ENCODE measurements at regions not wholly inside any gene's neighbourhood (a gene's known extent, or its start where the extent isn't known, plus 50 kb on each side); places are given as distances from the start of the nearest gene placed in this dataset.

DNA sequence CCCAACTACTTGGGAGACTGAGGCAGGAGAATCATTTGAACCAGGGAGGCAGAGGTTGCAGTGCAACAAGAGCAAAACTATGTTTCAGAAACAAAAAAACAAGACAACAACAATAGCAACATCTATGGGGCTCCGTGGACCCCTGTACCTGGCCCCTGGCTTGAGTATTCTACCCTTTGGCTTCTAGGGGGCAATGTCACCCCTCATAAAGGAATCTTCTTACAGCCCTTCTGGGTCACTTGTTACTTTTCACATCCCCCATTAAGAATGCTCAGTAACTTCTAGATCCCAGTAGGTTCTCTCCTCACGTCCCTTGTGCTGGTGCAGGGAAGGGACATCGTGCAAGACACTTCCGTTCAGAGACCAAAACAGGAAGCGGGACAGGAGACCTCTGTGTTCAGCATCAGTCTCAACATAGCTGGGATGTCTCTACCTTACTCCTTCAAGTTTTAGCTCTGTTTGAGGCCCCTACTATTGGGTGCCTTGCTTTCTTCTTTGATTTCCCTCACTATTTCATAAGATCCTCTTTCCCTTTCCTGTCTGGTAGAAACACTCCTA lies 218.1 kb upstream of the ARGLU1 start:
- TF ChIP-seq, protein P1, sequence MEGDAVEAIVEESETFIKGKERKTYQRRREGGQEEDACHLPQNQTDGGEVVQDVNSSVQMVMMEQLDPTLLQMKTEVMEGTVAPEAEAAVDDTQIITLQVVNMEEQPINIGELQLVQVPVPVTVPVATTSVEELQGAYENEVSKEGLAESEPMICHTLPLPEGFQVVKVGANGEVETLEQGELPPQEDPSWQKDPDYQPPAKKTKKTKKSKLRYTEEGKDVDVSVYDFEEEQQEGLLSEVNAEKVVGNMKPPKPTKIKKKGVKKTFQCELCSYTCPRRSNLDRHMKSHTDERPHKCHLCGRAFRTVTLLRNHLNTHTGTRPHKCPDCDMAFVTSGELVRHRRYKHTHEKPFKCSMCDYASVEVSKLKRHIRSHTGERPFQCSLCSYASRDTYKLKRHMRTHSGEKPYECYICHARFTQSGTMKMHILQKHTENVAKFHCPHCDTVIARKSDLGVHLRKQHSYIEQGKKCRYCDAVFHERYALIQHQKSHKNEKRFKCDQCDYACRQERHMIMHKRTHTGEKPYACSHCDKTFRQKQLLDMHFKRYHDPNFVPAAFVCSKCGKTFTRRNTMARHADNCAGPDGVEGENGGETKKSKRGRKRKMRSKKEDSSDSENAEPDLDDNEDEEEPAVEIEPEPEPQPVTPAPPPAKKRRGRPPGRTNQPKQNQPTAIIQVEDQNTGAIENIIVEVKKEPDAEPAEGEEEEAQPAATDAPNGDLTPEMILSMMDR (conservative IDR thresholded peaks at IDR 0.05) = no peak

DNA sequence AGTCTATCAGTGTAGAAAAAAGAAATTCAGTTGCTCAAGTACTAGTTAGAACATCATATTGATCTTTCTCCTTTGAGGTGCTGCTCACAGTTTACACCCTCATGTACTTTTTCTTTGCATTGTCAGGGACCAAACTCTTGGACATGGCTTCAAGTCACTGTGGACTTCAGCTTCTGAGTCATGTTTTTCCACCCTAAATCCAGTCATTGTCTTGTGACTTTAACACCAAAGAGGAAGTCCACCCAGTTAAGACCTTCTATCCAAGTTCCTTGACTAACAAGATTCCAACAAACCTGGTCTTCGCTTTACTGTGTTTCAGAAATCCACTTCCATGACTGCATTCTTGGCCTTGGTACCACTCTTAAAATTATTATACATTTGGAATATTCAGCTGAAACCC lies 206.7 kb upstream of the ARGLU1 start:
- TF ChIP-seq, protein P1 (conservative IDR thresholded peaks at IDR 0.05) = no peak
- no peak overlapping the region for H3K27ac ChIP-seq

More for the DNA sequence above, 218.1 kb upstream of the ARGLU1 start:
- H3K27ac ChIP-seq = no peak overlapping the region

DNA sequence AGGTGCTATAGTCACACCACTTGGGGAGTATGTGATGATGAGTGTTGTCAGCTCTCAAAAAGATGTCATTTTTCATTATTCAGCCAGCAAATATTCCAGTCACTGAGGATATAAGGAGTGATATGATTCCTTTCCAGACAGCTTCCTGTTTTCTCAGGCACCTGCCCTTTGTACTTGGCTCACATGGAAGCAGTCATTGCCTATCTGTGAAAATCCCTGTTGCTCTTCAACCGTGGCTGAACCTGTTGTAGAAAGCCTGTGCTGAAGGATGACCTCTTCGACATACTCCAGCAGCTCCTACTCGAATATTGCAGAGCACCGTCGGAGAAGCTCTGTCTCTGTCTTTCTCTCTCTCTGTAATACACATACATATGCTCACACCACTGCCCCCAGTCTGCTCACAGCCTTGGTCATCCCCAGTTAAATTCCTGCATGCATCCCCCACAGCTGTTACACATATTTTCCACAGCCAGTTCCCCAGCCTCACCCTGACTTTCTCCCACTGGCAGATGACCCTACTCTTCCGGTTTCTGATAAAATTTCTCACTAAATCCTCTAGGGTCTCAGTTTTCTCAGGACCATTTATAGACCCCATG lies 204.2 kb upstream of the ARGLU1 start:
- TF ChIP-seq, protein P1 (conservative IDR thresholded peaks at IDR 0.05) = no peak
- no peak overlapping the region for H3K27ac ChIP-seq

DNA sequence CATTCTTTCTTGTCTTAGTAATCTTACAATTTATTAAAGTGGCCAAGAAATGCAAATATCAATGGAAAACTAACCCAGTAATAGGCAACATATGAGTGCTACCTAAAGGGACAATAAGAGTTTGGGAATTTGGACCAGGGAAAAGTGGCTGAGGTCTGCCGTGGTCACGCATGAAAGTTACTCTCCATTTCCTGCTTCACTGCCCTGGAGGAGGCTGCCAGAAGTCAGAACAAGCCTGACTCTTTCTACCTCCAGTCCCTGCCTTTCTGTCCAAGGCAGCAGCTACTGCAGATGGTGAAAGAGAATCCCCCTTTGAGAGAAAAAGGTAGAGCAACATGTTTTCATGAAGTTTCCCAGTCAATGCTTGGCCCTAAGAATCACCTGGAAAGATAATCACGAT lies 201.1 kb upstream of the ARGLU1 start:
- H3K27ac ChIP-seq = no peak overlapping the region
- TF ChIP-seq, protein P1 (conservative IDR thresholded peaks at IDR 0.05) = no peak

DNA sequence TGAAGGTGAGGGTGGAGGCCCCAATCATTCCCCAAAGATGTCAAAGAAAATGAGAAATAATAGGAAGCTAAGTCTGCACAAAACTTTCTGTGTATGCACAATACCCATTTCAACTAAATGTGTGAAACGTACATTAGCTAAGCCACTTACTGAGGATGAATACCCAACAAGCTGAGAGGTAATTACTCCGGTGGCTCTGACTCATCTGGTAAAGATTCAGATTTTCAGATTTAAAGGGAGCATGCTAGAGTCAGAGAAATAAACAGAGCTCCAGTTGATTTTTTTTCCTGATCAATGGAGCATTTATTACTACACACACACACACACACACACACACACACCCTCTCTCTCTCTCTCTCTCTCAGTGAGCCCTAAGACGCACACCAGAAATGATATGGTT lies 194.8 kb upstream of the ARGLU1 start:
- no peak overlapping the region for H3K27ac ChIP-seq
- TF ChIP-seq, protein P1 (conservative IDR thresholded peaks at IDR 0.05) = no peak

DNA sequence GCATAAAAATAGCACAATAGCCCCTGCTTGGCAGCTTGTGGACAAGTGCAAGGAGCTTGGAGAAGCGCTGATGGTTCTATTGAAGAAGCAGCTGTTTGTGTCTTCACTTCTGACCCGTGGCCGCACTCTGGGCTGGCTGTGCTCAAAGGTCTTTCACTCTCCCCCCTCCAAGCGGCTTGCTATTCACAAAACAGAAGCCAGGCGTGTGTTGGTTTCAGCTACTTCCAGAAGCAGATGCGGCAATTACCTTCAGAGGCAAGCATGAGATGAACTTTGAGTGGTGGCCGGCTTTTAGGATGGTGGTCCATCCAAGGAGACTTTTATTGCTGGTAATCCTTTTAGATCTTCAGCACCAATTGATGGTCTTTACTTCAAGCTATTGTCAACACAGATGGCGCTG lies 188.5 kb upstream of the ARGLU1 start:
- H3K27ac ChIP-seq = peak overlapping the region; percentile 95; the same call in 1 of the 2 replicates
- TF ChIP-seq, protein P1 (conservative IDR thresholded peaks at IDR 0.05) = no peak

DNA sequence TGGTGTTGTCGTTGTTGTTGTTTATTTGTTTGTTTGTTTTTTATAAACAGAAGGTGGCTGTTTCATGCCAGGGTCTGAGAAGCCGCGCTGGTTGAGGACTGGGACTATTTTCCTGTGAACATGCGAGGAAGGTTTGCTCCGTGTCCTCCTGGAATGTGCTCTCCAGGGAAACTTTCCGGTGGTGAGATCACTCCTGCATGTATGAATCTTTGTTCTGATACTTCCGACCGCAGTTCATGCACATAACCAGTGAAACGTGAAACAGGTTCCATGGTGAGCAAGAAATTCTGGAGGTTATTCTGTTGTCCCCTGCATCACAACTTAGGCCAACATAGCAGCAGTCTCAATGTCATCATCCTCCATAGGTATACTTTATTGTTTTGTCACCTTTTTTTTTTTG lies 187.6 kb upstream of the ARGLU1 start:
- TF ChIP-seq, protein P1 (conservative IDR thresholded peaks at IDR 0.05) = no peak
- peak overlapping the region; percentile 95; the same call in 1 of the 2 replicates for H3K27ac ChIP-seq

Measured in VCaP (cell line).